Middle frontal gyrus (tissue), 1 donor: ENCODE measurements at regions not wholly inside any gene's neighbourhood (a gene's known extent, or its start where the extent isn't known, plus 50 kb on each side); places are given as distances from the start of the nearest gene placed in this dataset.

Experiments used
- DNase-seq: peaks from one replicate; pipeline ENCODE4 v3.0.0-alpha.2; 2015; ENCODE audit warnings: low spot score; ENCODE audit errors: extremely low spot score

GRCh38 chr18:28689588-28689987 lies 512.7 kb upstream of the CDH2 start:
- no peak for DNase-seq

GRCh38 chr18:28684746-28685355 lies 507.9 kb upstream of the CDH2 start:
- no peak for DNase-seq

- DNase-seq, result no peak
These were observed 506.0 kb upstream of the CDH2 start for GRCh38 chr18:28682912-28683311.

- DNase-seq, result no peak
These were observed 492.2 kb upstream of the CDH2 start for GRCh38 chr18:28669165-28669564.

GRCh38 chr18:28666216-28666615 lies 489.3 kb upstream of the CDH2 start:
- DNase-seq, result no peak

- DNase-seq, result no peak
These were observed 481.0 kb upstream of the CDH2 start for GRCh38 chr18:28657961-28658360.

- no peak for DNase-seq
These were observed 475.7 kb upstream of the CDH2 start for GRCh38 chr18:28652654-28653053.

GRCh38 chr18:28651298-28651697 lies 474.4 kb upstream of the CDH2 start:
- no peak for DNase-seq

GRCh38 chr18:28650860-28651259 lies 473.9 kb upstream of the CDH2 start:
- DNase-seq, result no peak

- DNase-seq, result no peak
These were observed 471.0 kb upstream of the CDH2 start for GRCh38 chr18:28647961-28648360.

- no peak for DNase-seq
These were observed 461.0 kb upstream of the CDH2 start for GRCh38 chr18:28637897-28638296.

- no peak for DNase-seq
These were observed 458.6 kb upstream of the CDH2 start for GRCh38 chr18:28635530-28635929.

GRCh38 chr18:28626756-28627155 lies 449.8 kb upstream of the CDH2 start:
- no peak for DNase-seq

- DNase-seq, result no peak
These were observed 431.1 kb upstream of the CDH2 start for GRCh38 chr18:28607991-28608390.

- no peak for DNase-seq
These were observed 429.8 kb upstream of the CDH2 start for GRCh38 chr18:28606686-28607085.

GRCh38 chr18:28602391-28602790 lies 425.5 kb upstream of the CDH2 start:
- DNase-seq, result no peak

GRCh38 chr18:28594034-28594433 lies 417.1 kb upstream of the CDH2 start:
- DNase-seq, result no peak

- no peak for DNase-seq
These were observed 412.1 kb upstream of the CDH2 start for GRCh38 chr18:28588884-28589549.

GRCh38 chr18:28584731-28585130 lies 407.8 kb upstream of the CDH2 start:
- no peak for DNase-seq

- no peak for DNase-seq
These were observed 405.8 kb upstream of the CDH2 start for GRCh38 chr18:28582724-28583123.

GRCh38 chr18:28581521-28582071 lies 404.7 kb upstream of the CDH2 start:
- no peak for DNase-seq

- DNase-seq, result no peak
These were observed 400.0 kb upstream of the CDH2 start for GRCh38 chr18:28576941-28577340.

- DNase-seq, result no peak
These were observed 398.2 kb upstream of the CDH2 start for GRCh38 chr18:28575123-28575522.
